ENCODE measurements at regions not wholly inside any gene's neighbourhood (a gene's known extent, or its start where the extent isn't known, plus 50 kb on each side); places are given as distances from the start of the nearest gene placed in this dataset.
A peak's percentile ranks its signal among the peaks of the same experiment; 100 is the strongest.
"Not testable (repeated sequence)": the region's sequence is repeated elsewhere in the genome, so short reads cannot be mapped to it uniquely, and the experiment has no call there.

GRCh38 chr17:21548236-21548635, 144.1 kb upstream of the KCNJ18 start:
- WGBS, 3 donors = 92 to 95% (median 94%) methylated on average over 3 of the region's 3 CpGs

GRCh38 chr17:21549107-21549687, 143.1 kb upstream of the KCNJ18 start:
- H3K27ac ChIP-seq = no peak overlapping the region
- DNase-seq = no peak
- intact Hi-C loops (cut with DNase I) = no loop called here
- WGBS, 3 donors = 74 to 84% (median 80%) methylated on average over 1 of the region's 1 CpG
- no peaks in the 10 kb centered on the region for H3K36me3 ChIP-seq
- TF ChIP-seq POLR2A (IDR thresholded peaks at IDR 0.05) (no peak), EP300 (IDR thresholded peaks at IDR 0.05) (no peak), CTCF (IDR thresholded peaks at IDR 0.05) (no peak)
- no peaks in the 10 kb centered on the region for H3K9me3 ChIP-seq
- no peak overlapping the region for H3K4me3 ChIP-seq
- H3K4me1 ChIP-seq (ENCODE audit: insufficient read depth) = peaks cover 3% of the 10 kb centered on the region
- no peaks in the 10 kb centered on the region for H3K27me3 ChIP-seq

More at GRCh38 chr17:21548236-21548635, 144.1 kb upstream of the KCNJ18 start:
- TF ChIP-seq EP300 (IDR thresholded peaks at IDR 0.05) = no peak
- TF ChIP-seq POLR2A (IDR thresholded peaks at IDR 0.05) = no peak
- no peak for TF ChIP-seq CTCF (IDR thresholded peaks at IDR 0.05)
- no peaks in the 10 kb centered on the region for H3K9me3 ChIP-seq
- no peak overlapping the region for H3K27ac ChIP-seq
- no peaks in the 10 kb centered on the region for H3K27me3 ChIP-seq
- no peaks in the 10 kb centered on the region for H3K36me3 ChIP-seq
- DNase-seq = no peak
- intact Hi-C loops (cut with DNase I) = no loop called here
- no peak overlapping the region for H3K4me3 ChIP-seq
- peaks cover 3% of the 10 kb centered on the region for H3K4me1 ChIP-seq (ENCODE audit: insufficient read depth)

- DNase-seq; H3K27ac ChIP-seq; H3K4me1 ChIP-seq (ENCODE audit: insufficient read depth); H3K36me3 ChIP-seq; intact Hi-C loops (cut with DNase I); H3K27me3 ChIP-seq; H3K9me3 ChIP-seq: not testable (repeated sequence)
- 91 to 94% (median 92%) methylated on average over 3 of the region's 3 CpGs for WGBS, 3 donors
- peak overlapping the region; percentile 88 for H3K4me3 ChIP-seq
Observed at GRCh38 chr17:21550031-21550430, 142.3 kb upstream of the KCNJ18 start.

GRCh38 chr17:21551081-21551881, 141.0 kb upstream of the KCNJ18 start:
- WGBS, 3 donors = 0 to 2% (median 0%) methylated on average over 53 to 75 of the region's 75 CpGs
- H3K4me3 ChIP-seq = peak overlapping the region; percentile 88
- TF ChIP-seq EP300 (IDR thresholded peaks at IDR 0.05) (no peak), POLR2A (IDR thresholded peaks at IDR 0.05) (peak; percentile 59), CTCF (IDR thresholded peaks at IDR 0.05) (no peak)
- H3K27me3 ChIP-seq = no peaks in the 10 kb centered on the region
- DNase-seq = peak; percentile 77 to 89 (median 84)
- no peaks in the 10 kb centered on the region for H3K36me3 ChIP-seq
- intact Hi-C loops (cut with DNase I) = no loop called here
- peaks cover 3% of the 10 kb centered on the region for H3K4me1 ChIP-seq (ENCODE audit: insufficient read depth)
- peak overlapping the region; percentile 76 to 82 for H3K27ac ChIP-seq
- no peaks in the 10 kb centered on the region for H3K9me3 ChIP-seq

GRCh38 chr17:21558921-21559320, 133.4 kb upstream of the KCNJ18 start:
- H3K36me3 ChIP-seq; H3K27ac ChIP-seq; H3K4me3 ChIP-seq; intact Hi-C loops (cut with DNase I); H3K27me3 ChIP-seq; H3K9me3 ChIP-seq; DNase-seq; H3K4me1 ChIP-seq (ENCODE audit: insufficient read depth): not testable (repeated sequence)
- 85 to 93% (median 92%) methylated on average over 7 of the region's 7 CpGs for WGBS, 3 donors

Data from ovary (tissue), 7 donors.